ENCODE measurements at regions not wholly inside any gene's neighbourhood (a gene's known extent, or its start where the extent isn't known, plus 50 kb on each side); places are given as distances from the start of the nearest gene placed in this dataset.
"Not testable (repeated sequence)": the region's sequence is repeated elsewhere in the genome, so short reads cannot be mapped to it uniquely, and the experiment has no call there.

- in situ Hi-C loops (cut with MboI; ENCODE audit: low sequenced_read_pairs): no loop called here
Observed at GRCh38 chr3:193114431-193115340, 126.3 kb upstream of the PLAAT1 start.

- in situ Hi-C loops (cut with MboI; ENCODE audit: low sequenced_read_pairs): no loop called here
Observed at GRCh38 chr3:193116871-193117270, 124.2 kb upstream of the PLAAT1 start.

DNA sequence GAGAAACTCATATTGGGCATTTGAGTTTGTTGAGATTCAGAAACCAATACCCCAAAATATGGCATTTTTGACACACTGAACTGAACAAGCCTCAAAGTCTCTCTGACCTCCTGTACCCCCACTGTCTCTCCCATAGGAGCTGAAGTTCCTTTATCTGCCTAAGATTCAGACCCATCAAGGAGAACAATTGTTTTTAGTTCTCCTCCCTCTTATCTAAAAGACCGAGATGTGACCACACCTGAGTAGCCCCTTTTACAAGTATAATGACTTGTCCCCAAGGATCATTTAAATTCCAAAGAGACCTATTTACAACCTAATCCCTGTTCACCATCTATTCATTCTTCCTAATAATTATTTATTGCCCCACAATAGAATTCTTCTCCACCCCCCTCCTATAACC, 122.1 kb upstream of the PLAAT1 start:
- in situ Hi-C loops (cut with MboI; ENCODE audit: low sequenced_read_pairs): no loop called here

DNA sequence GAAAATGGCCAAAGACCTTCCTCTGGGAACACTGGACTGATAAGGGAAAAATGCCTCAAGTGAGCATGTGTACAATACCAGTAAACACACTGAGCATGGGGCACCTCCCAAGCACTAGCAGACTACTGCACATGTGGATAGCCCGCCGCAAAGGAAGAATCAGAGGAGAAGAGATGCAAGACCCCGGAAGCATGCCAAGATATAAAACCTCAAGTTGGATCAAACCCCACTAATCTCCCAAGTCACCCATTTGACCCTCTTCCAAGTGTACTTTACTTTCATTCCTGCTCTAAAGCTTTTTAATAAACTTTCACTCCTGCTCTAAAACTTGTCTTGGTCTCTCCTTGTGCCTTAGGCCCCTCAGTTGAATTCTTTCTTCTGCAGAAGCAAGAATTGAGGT, 121.1 kb upstream of the PLAAT1 start:
- in situ Hi-C loops (cut with MboI; ENCODE audit: low sequenced_read_pairs): no loop called here

- in situ Hi-C loops (cut with MboI; ENCODE audit: low sequenced_read_pairs): no loop called here
Observed at GRCh38 chr3:193124861-193125260, 116.2 kb upstream of the PLAAT1 start.

- in situ Hi-C loops (cut with MboI; ENCODE audit: low sequenced_read_pairs): no loop called here
Observed at GRCh38 chr3:193129607-193130006, 111.4 kb upstream of the PLAAT1 start.

- in situ Hi-C loops (cut with MboI; ENCODE audit: low sequenced_read_pairs): no loop called here
Observed at GRCh38 chr3:193130576-193130975, 110.4 kb upstream of the PLAAT1 start.

DNA sequence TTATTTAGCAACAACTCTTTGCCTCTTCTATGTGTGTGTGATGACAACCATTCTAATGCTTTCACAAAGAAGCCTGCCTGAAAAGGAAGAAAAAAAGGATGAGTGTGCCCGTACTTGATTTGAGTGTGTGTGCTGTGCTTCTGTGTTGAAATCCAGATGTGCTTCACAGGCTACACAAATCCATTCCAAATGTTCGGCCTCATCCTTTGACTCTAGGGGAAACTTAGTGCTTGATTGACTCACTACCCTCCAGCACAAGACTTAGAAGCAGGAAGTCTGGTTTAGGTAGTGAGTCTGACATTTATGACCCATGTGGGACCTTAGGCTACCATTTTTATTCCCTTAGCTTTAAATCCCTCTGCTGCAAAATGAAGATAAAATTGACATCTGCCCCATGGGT, 108.8 kb upstream of the PLAAT1 start:
- in situ Hi-C loops (cut with MboI; ENCODE audit: low sequenced_read_pairs): no loop called here

GRCh38 chr3:193132964-193133363, 108.1 kb upstream of the PLAAT1 start:
- in situ Hi-C loops (cut with MboI; ENCODE audit: low sequenced_read_pairs): no loop called here

DNA sequence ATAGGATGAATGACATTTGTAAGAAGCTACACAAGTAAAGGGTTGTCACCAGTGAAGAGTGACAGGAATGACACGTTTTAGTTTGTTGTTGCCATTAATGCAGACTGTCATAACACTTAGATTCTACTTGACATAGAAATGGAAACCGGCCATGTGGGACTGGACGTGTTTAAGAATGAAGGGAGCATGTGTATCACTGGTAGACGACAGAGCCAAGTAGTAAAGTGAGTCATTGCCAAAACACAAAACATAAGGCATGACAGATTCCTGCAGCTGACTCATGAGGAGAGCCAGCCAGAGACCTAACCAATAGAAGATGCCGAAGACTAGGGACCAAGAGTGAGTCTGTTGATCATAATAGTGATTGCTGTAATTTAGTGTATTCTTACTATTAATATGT, 106.2 kb upstream of the PLAAT1 start:
- in situ Hi-C loops (cut with MboI; ENCODE audit: low sequenced_read_pairs): no loop called here

DNA sequence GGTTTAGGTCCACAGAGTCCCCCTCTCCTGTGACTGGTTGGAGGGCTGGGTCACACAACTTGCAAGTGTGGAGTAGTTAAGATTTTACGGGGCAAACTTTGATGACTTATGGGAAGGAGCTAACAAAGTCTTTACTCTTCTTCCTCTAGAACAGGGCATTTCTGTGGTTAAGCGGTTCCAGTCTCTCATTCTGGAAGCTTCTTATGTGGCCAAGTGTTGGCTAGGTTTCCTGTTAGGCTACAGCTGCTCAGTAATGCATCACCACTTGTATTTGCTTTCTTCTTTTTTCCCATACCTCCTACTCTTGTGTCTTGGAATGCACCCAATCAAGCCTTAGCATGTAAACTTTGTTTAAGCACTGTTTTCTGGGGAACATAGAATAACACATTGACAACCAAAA, 100.6 kb upstream of the PLAAT1 start:
- in situ Hi-C loops (cut with MboI; ENCODE audit: low sequenced_read_pairs): no loop called here

- in situ Hi-C loops (cut with MboI; ENCODE audit: low sequenced_read_pairs): no loop called here
Observed at GRCh38 chr3:193145248-193145647, 95.8 kb upstream of the PLAAT1 start.

DNA sequence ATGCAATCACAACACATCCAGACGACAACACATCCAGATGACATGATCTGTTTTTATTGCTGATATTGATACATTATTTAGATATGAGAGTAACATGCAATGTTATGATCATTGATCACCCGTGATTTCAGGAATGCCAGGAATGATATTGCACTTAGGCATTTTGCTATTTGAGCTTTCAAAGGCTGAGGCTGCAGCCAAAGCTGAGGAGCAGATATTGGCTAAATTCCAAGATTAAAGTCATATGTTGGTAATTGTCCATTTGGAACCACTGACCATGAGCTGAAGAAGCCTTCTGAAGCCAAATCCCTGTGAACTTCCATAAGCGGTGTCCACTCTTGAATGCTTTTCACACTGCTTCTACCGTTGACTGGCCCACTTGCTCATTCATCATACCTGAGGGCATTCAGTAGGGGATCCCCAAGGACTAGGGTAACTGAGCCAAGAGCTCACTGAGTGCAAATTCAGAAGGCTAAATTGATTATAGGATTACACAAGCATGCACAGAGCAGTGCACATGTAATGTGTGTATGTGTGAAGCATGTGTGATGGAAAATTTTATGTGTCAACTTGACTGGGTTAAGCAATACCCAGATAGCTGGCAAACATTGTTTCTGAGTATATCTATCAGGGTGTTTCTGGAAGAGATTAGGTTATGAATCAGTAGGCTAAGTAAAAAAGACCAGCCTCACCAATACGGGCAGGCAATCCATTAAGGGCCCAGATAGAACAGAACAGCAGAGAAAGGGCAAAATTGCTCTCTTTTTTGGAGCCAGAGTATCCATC, 92.1 kb upstream of the PLAAT1 start:
- in situ Hi-C loops (cut with MboI; ENCODE audit: low sequenced_read_pairs): no loop called here

DNA sequence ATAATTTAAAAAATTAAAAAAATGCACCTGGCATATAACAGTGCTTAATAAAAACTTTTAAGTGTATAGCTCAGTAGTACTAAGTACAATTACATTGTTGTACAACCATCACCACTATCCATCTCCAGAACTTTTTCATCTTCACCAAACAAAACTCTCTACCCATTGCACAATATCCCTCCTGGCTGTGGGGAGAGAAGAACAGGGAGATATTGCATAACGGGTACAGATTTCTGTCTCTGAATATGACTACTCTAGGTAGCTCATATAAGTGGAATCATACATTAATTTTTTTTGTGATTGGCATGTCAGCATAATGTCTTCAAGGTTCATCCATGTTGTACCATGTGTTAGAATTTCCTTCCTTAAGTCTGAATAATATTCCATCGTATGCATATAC, 91.0 kb upstream of the PLAAT1 start:
- in situ Hi-C loops (cut with MboI; ENCODE audit: low sequenced_read_pairs): no loop called here

GRCh38 chr3:193155044-193155781, 85.8 kb upstream of the PLAAT1 start:
- in situ Hi-C loops (cut with MboI; ENCODE audit: low sequenced_read_pairs): not testable (repeated sequence)

DNA sequence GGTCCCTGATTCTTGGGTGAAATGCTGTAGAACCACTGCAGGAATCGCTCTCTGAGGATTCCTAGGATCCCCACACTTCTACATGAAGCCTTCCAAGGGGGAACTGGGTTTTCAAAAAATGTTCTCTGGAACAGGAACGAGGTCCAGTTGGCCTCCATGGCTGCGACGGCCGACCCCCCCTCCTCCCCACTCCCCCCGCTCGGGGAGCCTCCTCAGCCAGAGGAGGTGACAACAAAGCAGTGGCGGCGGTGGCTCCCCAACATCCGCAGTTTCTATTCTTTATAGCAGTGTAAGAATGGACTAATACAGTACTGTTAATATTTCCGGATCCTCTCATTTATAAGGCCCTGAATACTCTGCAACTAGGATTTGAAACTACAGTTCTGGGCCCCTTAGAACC, 84.0 kb upstream of the PLAAT1 start:
- in situ Hi-C loops (cut with MboI; ENCODE audit: low sequenced_read_pairs): no loop called here

GRCh38 chr3:193165431-193166120, 75.4 kb upstream of the PLAAT1 start:
- in situ Hi-C loops (cut with MboI; ENCODE audit: low sequenced_read_pairs): no loop called here

DNA sequence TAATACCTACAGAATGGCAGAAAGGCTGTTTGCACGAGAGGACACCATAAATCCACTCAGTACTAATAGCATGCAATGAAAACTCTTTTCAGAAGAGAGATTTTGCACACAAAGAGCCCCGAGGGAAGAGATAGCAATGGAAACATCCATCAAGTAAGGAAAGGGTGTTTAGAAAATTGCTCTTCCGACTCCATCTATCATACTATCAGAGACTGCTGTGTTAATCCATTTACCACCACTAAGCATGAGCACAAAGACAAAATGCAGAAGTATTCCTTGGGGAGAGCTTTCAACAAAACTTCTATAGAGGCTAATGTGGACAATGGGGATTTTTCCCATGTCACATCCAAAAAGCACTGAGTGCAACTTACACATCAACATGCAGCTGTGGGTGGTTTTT, 72.1 kb upstream of the PLAAT1 start:
- in situ Hi-C loops (cut with MboI; ENCODE audit: low sequenced_read_pairs): no loop called here

DNA sequence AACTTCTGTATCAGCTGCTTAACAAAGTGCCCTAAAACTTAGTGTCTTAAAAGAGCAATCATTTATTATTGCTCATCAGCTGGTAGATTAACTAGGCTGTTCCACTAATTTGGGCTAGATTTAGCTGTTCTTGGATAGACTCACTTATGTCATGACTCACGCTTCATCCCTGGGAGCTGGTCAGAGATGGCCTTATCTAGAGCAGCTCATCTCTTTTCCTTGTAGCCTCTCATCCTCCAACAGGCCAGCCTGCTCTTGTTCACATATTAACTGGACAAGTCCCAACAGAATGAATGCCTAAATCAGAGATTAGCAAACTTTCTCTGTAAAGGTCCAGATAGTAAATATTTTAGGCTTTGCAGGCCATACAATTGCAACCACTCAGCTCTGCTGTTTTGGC, 66.9 kb upstream of the PLAAT1 start:
- in situ Hi-C loops (cut with MboI; ENCODE audit: low sequenced_read_pairs): no loop called here

GRCh38 chr3:193179332-193180012, 61.5 kb upstream of the PLAAT1 start:
- in situ Hi-C loops (cut with MboI; ENCODE audit: low sequenced_read_pairs): not testable (repeated sequence)
